ENCODE measurements at regions not wholly inside any gene's neighbourhood (a gene's known extent, or its start where the extent isn't known, plus 50 kb on each side); places are given as distances from the start of the nearest gene placed in this dataset.
A peak's percentile ranks its signal among the peaks of the same experiment; 100 is the strongest.

DNA sequence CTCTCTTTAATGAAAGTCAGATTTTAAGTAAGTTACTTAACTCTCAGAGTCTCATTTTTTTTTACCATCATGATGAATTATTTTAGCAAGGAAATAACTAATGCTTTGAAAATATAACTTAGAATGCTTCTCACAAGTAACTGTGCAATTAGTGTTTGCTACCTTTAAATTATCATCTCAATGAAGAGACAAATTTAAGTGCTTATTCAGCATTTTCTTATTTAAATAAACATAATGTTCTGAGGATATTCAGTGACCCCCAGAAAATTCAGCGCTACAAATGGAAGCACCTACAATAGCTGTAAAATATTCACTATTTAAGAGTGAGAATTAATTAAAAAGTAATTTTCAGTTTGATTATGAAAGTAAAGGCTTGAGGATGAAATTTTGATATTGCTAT is 527.2 kb downstream of the SLITRK1 start:
- Histone ChIP-seq H2AK5ac (ENCODE audit: low read depth, low read length) (no peak overlapping the region), H2BK15ac (ENCODE audit: low read depth, low read length) (no peak overlapping the region), H3K14ac (replicated peaks; ENCODE audit: low read depth, low read length) (no peak overlapping the region), H3K18ac (ENCODE audit: low read depth, low read length) (no peak overlapping the region), H3K4me1 (ENCODE audit: control insufficient read depth, insufficient read depth, low read length) (no peaks in the 10 kb centered on the region), H3K4ac (ENCODE audit: low read depth, low read length) (no peak overlapping the region), H2AK9ac (replicated peaks; ENCODE audit: low read depth, low read length, poor library complexity) (no peak overlapping the region), H3K4me3 (ENCODE audit: insufficient read depth, low read depth, low read length) (no peak overlapping the region), H3K27ac (ENCODE audit: insufficient read depth, low read length) (no peak overlapping the region), H2AFZ (replicated peaks; ENCODE audit: low read length, poor library complexity) (no peak overlapping the region), H3K9me3 (ENCODE audit: control insufficient read depth, insufficient read depth, low read length) (no peaks in the 10 kb centered on the region), H2BK5ac (ENCODE audit: low read depth, low read length, poor library complexity, severe bottlenecking) (no peak overlapping the region), H3K27me3 (ENCODE audit: control insufficient read depth, insufficient read depth, low read length) (no peaks in the 10 kb centered on the region), H2BK120ac (ENCODE audit: low read depth, low read length) (no peak overlapping the region), H3K9me1 (ENCODE audit: insufficient read depth, low read length) (no peaks in the 10 kb centered on the region), H4K20me1 (ENCODE audit: insufficient read depth, low read length) (no peaks in the 10 kb centered on the region), H4K91ac (ENCODE audit: insufficient read depth, low read depth, low read length) (no peak overlapping the region), H4K8ac (ENCODE audit: low read depth in 2 of 2, low read length in 2 of 2) (no peak overlapping the region), H3K36me3 (ENCODE audit: control insufficient read depth, insufficient read depth, low read length) (no peaks in the 10 kb centered on the region), H3K4me2 (ENCODE audit: low read depth, low read length) (no peak overlapping the region), H3K23ac (ENCODE audit: low read depth, low read length) (no peak overlapping the region), H2BK20ac (ENCODE audit: low read depth, low read length) (no peak overlapping the region), H4K5ac (ENCODE audit: low read depth, low read length) (no peak overlapping the region), H3K79me1 (ENCODE audit: low read depth in 1 of 2, low read length in 2 of 2) (no peaks in the 10 kb centered on the region), H3K56ac (ENCODE audit: extremely low read depth, insufficient read depth, low read length) (no peak overlapping the region), H3K9ac (ENCODE audit: low read depth, low read length) (no peak overlapping the region)
- no peak for DNase-seq
- no CpG with 5 or more reads among the region's 1 CpG for WGBS, 2 experiments (ENCODE audit: extremely low coverage in 2 of 2, insufficient read length in 1 of 2)
- CTCF ChIA-PET = no interaction called here
- no peak for ATAC-seq (ENCODE audit: low read depth)
- in situ Hi-C loops (cut with MboI; ENCODE audit: low sequenced_read_pairs) = no loop called here
- no TSS peak for BruUV-seq (replicated peaks)
- POLR2A ChIA-PET (ENCODE audit: unreplicated experiment) = no interaction called here
- intact Hi-C loops (cut with micrococcal nuclease) = no loop called here
- dilution Hi-C loops (cut with HindIII; ENCODE audit: low sequenced_read_pairs, unreplicated experiment) = no loop called here
- TF ChIP-seq RCOR1 (IDR thresholded peaks at IDR 0.05; ENCODE audit: insufficient replicate concordance, low read length) = no peak
- no peak for TF ChIP-seq MAZ (IDR thresholded peaks at IDR 0.05; ENCODE audit: borderline replicate concordance, low read depth, low read length)
- no peak for TF ChIP-seq FOS (IDR thresholded peaks at IDR 0.05; ENCODE audit: low read depth, low read length)
- no peak for TF ChIP-seq CHD1 (IDR thresholded peaks at IDR 0.05; ENCODE audit: low read depth, low read length)
- peak; percentile 98 for TF ChIP-seq MAFK (IDR thresholded peaks at IDR 0.05; ENCODE audit: low read depth, low read length)

All from IMR-90 (cell line).